ENCODE measurements at regions not wholly inside any gene's neighbourhood (a gene's known extent, or its start where the extent isn't known, plus 50 kb on each side); places are given as distances from the start of the nearest gene placed in this dataset.

GRCh38 chr2:121098556-121098955, 186.4 kb downstream of the TFCP2L1 start:
- no peak for DNase-seq (ENCODE audit: low read depth)

- DNase-seq (ENCODE audit: low read depth): no peak
Observed at GRCh38 chr2:121099329-121100290, 185.4 kb downstream of the TFCP2L1 start.

- no peak for DNase-seq (ENCODE audit: low read depth)
Observed at GRCh38 chr2:121101093-121101715, 183.8 kb downstream of the TFCP2L1 start.

GRCh38 chr2:121102941-121103340, 182.1 kb downstream of the TFCP2L1 start:
- DNase-seq (ENCODE audit: low read depth): no peak

- DNase-seq (ENCODE audit: low read depth): no peak
Observed at GRCh38 chr2:121103960-121104359, 181.0 kb downstream of the TFCP2L1 start.

- DNase-seq (ENCODE audit: low read depth): no peak
Observed at GRCh38 chr2:121104721-121105141, 180.3 kb downstream of the TFCP2L1 start.

- no peak for DNase-seq (ENCODE audit: low read depth)
Observed at GRCh38 chr2:121110924-121111323, 174.1 kb downstream of the TFCP2L1 start.

GRCh38 chr2:121118951-121119350, 166.1 kb downstream of the TFCP2L1 start:
- no peak for DNase-seq (ENCODE audit: low read depth)

- no peak for DNase-seq (ENCODE audit: low read depth)
Observed at GRCh38 chr2:121120411-121120810, 164.6 kb downstream of the TFCP2L1 start.

GRCh38 chr2:121120991-121121390, 164.0 kb downstream of the TFCP2L1 start:
- DNase-seq (ENCODE audit: low read depth): no peak

- no peak for DNase-seq (ENCODE audit: low read depth)
Observed at GRCh38 chr2:121121661-121122060, 163.3 kb downstream of the TFCP2L1 start.

GRCh38 chr2:121123268-121123667, 161.7 kb downstream of the TFCP2L1 start:
- no peak for DNase-seq (ENCODE audit: low read depth)

- DNase-seq (ENCODE audit: low read depth): no peak
Observed at GRCh38 chr2:121124330-121124729, 160.7 kb downstream of the TFCP2L1 start.

- DNase-seq (ENCODE audit: low read depth): no peak
Observed at GRCh38 chr2:121125350-121125749, 159.7 kb downstream of the TFCP2L1 start.

- no peak for DNase-seq (ENCODE audit: low read depth)
Observed at GRCh38 chr2:121128741-121129659, 156.0 kb downstream of the TFCP2L1 start.

GRCh38 chr2:121129692-121130091, 155.3 kb downstream of the TFCP2L1 start:
- no peak for DNase-seq (ENCODE audit: low read depth)

- no peak for DNase-seq (ENCODE audit: low read depth)
Observed at GRCh38 chr2:121130301-121130850, 154.6 kb downstream of the TFCP2L1 start.

GRCh38 chr2:121131375-121131774, 153.6 kb downstream of the TFCP2L1 start:
- DNase-seq (ENCODE audit: low read depth): no peak

- DNase-seq (ENCODE audit: low read depth): no peak
Observed at GRCh38 chr2:121132054-121132761, 152.8 kb downstream of the TFCP2L1 start.

GRCh38 chr2:121132762-121133107, 152.3 kb downstream of the TFCP2L1 start:
- DNase-seq (ENCODE audit: low read depth): no peak
